PC-9 (cell line): ENCODE measurements at regions not wholly inside any gene's neighbourhood (a gene's known extent, or its start where the extent isn't known, plus 50 kb on each side); places are given as distances from the start of the nearest gene placed in this dataset.
A peak's percentile ranks its signal among the peaks of the same experiment; 100 is the strongest.

Experiments
- BruUV-seq: library from RNA; stranded (reverse); fragments of 400-500 nt; replicated peaks from 2 replicates; lab custom pipeline; 2021; lab: Mats Ljungman, UMichigan
- CTCF ChIA-PET: fragments of 300-600 bp; sonication (Branson Sonifier 250); formaldehyde crosslinking; loops from one replicate; lab custom pipeline; 2022; ENCODE audit warnings: antibody characterized with exemption; lab: Charles Lee
- POLR2A ChIA-PET: fragments of 300-600 bp; sonication (Branson Sonifier 250); formaldehyde crosslinking; loops from one replicate; lab custom pipeline; 2022; ENCODE audit warnings: antibody characterized with exemption; ENCODE audit not compliant: unreplicated experiment; lab: Charles Lee
- DNase-seq, 2 experiments: peaks; one replicate each; pipeline versions ENCODE4 v3.0.0 to v3.0.0-alpha.2; 2015 to 2022; ENCODE audit warnings: mixed read lengths in 1 of 2
- H2AFZ ChIP-seq: fragments of 200-600 bp; sonication (generic); 2 replicates; pipeline ENCODE4 v1.8.1; 2017; ENCODE audit warnings: antibody characterized with exemption
- H3F3A ChIP-seq: fragments of 200-600 bp; sonication (generic); 2 replicates; pipeline ENCODE4 v1.8.1; 2017; ENCODE audit warnings: antibody characterized with exemption, mild to moderate bottlenecking, low read depth; ENCODE audit not compliant: insufficient read depth
- H3K27ac ChIP-seq: fragments of 200-600 bp; sonication (generic); 2 replicates; pipeline ENCODE4 v1.6.1; 2016; ENCODE audit warnings: mixed run types
- H3K27me3 ChIP-seq: fragments of 200-600 bp; sonication (generic); 2 replicates; pipeline ENCODE4 v1.6.1; 2016; ENCODE audit warnings: low read depth, mixed run types; ENCODE audit not compliant: insufficient read depth
- H3K36me3 ChIP-seq: fragments of 200-600 bp; sonication (generic); 2 replicates; pipeline ENCODE4 v1.6.1; 2016; ENCODE audit warnings: low read depth, mixed run types
- H3K4me1 ChIP-seq: fragments of 200-600 bp; sonication (generic); replicated peaks from 2 replicates; pipeline ENCODE4 v1.6.1; 2016; ENCODE audit warnings: mixed run types; ENCODE audit not compliant: insufficient read depth
- H3K4me2 ChIP-seq: fragments of 200-600 bp; sonication (generic); 2 replicates; pipeline ENCODE4 v1.6.1; 2017; ENCODE audit warnings: mixed run types
- H3K4me3 ChIP-seq: fragments of 200-600 bp; sonication (generic); 2 replicates; pipeline ENCODE4 v1.6.1; 2016; ENCODE audit warnings: mixed run types
- H3K79me2 ChIP-seq: fragments of 200-600 bp; sonication (generic); 2 replicates; pipeline ENCODE4 v1.6.1; 2017; ENCODE audit warnings: low read depth, mixed run types
- H3K9me2 ChIP-seq: fragments of 200-600 bp; sonication (generic); 2 replicates; pipeline ENCODE4 v1.8.1; 2017; ENCODE audit warnings: mild to moderate bottlenecking; ENCODE audit not compliant: insufficient read depth
- H3K9me3 ChIP-seq: fragments of 200-600 bp; sonication (generic); 2 replicates; pipeline ENCODE4 v1.8.1; 2016; ENCODE audit warnings: low read depth; ENCODE audit not compliant: insufficient read depth
- H4K20me1 ChIP-seq: fragments of 200-600 bp; sonication (generic); 2 replicates; pipeline ENCODE4 v1.8.1; 2017; ENCODE audit not compliant: insufficient read depth
- EZH2 ChIP-seq: fragments of 200-600 bp; sonication (generic); IDR thresholded peaks from 2 replicates; pipeline ENCODE4 v1.8.0; 2017; ENCODE audit warnings: antibody characterized with exemption, low read depth
- intact Hi-C: fragments of 100-400 bp; cut with micrococcal nuclease; formaldehyde crosslinking; loops from one replicate; pipeline ENCODE4 v1.10.0; 2022; ENCODE audit not compliant: unreplicated experiment
- TF ChIP-seq, protein P1 (sequence below): fragments of 200-600 bp; sonication (generic); conservative IDR thresholded peaks from 2 replicates; pipeline ENCODE4 v1.6.1; 2017; ENCODE audit warnings: mixed run types, antibody characterized with exemption, mild to moderate bottlenecking, moderate library complexity

DNA sequence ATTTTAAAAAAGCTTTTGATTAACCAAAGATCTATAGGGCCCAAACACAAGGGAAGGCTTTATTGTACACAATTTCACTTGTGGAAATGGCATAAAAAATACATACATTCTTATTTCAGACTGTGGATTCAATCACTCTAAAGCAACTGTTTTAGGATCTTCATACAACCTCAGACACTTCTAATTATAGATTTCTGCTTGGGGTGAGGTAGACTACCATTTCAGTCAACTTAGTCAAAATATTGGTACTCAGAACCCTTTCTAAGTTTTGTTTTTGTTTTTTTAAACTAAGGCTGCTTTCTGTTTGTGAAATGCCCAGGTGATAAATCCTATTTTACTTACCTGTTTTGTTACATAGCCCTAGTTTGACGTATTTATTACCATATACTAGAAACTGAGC, 284.5 kb upstream of the RASA1 start:
- no TSS peak for BruUV-seq

DNA sequence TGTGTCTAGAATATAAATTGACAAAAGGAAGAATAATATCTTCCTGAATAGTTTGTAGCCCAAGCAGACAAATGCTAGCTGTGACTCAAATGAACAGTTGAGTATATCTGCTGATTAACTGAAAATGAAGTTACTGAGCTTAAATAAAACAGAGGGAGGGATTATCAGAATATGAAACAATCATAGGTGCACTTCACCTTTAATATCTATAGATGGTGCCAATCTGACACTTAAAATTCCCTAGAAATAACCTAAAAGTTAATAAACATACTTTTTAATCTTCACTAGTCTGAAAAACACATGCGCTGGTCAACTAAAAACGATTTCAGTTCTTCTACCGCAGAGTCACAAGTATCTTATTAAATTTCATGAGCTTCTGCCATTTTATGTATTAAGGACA, 280.8 kb upstream of the RASA1 start:
- no peak overlapping the region for H3K4me3 ChIP-seq
- ChIA-PET POLR2A (no interaction called here), CTCF (interaction anchor here (0.6 to 0.8 kb wide), 3 partner anchors 22 to 413 kb away, joined by 3 to 4 read pairs (median 3); no protein-coding TSS in a partner anchor)
- H3K27me3 ChIP-seq, result no peaks in the 10 kb centered on the region
- H3K4me2 ChIP-seq, result no peak overlapping the region
- H3K4me1 ChIP-seq, result no peaks in the 10 kb centered on the region
- no peak for DNase-seq
- no peaks in the 10 kb centered on the region for H3K9me3 ChIP-seq
- H3K27ac ChIP-seq, result no peak overlapping the region
- H3K79me2 ChIP-seq, result no peaks in the 10 kb centered on the region
- H3F3A ChIP-seq, result no peaks in the 10 kb centered on the region
- no peaks in the 10 kb centered on the region for H3K9me2 ChIP-seq
- no TSS peak for BruUV-seq
- no peak overlapping the region for H2AFZ ChIP-seq
- TF ChIP-seq, protein P1, sequence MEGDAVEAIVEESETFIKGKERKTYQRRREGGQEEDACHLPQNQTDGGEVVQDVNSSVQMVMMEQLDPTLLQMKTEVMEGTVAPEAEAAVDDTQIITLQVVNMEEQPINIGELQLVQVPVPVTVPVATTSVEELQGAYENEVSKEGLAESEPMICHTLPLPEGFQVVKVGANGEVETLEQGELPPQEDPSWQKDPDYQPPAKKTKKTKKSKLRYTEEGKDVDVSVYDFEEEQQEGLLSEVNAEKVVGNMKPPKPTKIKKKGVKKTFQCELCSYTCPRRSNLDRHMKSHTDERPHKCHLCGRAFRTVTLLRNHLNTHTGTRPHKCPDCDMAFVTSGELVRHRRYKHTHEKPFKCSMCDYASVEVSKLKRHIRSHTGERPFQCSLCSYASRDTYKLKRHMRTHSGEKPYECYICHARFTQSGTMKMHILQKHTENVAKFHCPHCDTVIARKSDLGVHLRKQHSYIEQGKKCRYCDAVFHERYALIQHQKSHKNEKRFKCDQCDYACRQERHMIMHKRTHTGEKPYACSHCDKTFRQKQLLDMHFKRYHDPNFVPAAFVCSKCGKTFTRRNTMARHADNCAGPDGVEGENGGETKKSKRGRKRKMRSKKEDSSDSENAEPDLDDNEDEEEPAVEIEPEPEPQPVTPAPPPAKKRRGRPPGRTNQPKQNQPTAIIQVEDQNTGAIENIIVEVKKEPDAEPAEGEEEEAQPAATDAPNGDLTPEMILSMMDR, result peak; percentile 39; the same call in 1 of the 2 replicates
- TF ChIP-seq EZH2, result no peak
- intact Hi-C loops, result loop anchor here (1.0 kb wide), 1 partner anchor 413 kb away; no protein-coding TSS in a partner anchor
- H4K20me1 ChIP-seq, result no peaks in the 10 kb centered on the region
- H3K36me3 ChIP-seq, result no peaks in the 10 kb centered on the region

More for the DNA sequence above, 284.5 kb upstream of the RASA1 start:
- no peaks in the 10 kb centered on the region for H3K4me1 ChIP-seq
- no peaks in the 10 kb centered on the region for H4K20me1 ChIP-seq
- no peaks in the 10 kb centered on the region for H3K27me3 ChIP-seq
- ChIA-PET POLR2A (no interaction called here), CTCF (no interaction called here)
- H3K9me3 ChIP-seq, result no peaks in the 10 kb centered on the region
- no peaks in the 10 kb centered on the region for H3K9me2 ChIP-seq
- no peak for DNase-seq
- no peak overlapping the region for H3K4me3 ChIP-seq
- H3K4me2 ChIP-seq, result no peak overlapping the region
- no peaks in the 10 kb centered on the region for H3K36me3 ChIP-seq
- no peaks in the 10 kb centered on the region for H3K79me2 ChIP-seq
- intact Hi-C loops, result no loop called here
- TF ChIP-seq EZH2, result no peak
- TF ChIP-seq, protein P1, result no peak
- H3F3A ChIP-seq, result no peaks in the 10 kb centered on the region
- no peak overlapping the region for H2AFZ ChIP-seq
- no peak overlapping the region for H3K27ac ChIP-seq

DNA sequence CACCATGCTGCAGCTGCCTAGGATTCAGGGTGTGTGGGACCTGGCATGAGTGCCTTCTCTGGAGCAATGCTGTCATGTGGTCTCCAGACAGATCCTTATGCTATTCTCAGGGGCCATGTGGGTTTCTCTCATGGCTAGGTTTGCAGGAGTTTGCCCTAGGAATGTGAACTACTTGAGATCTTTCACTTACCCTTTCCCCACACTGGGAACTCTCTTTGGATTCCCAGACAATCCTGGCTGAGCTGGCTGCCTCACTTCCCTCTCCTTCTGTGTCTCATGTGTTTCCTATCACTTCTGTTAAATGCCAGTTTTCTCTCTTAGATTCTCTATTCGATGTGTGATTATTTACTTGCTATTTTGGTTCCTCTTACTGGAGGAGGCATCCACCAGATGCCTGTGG, 270.2 kb upstream of the RASA1 start:
- H3K4me1 ChIP-seq, result no peaks in the 10 kb centered on the region
- no peak for DNase-seq
- H4K20me1 ChIP-seq, result no peaks in the 10 kb centered on the region
- no peak overlapping the region for H3K27ac ChIP-seq
- H3K36me3 ChIP-seq, result no peaks in the 10 kb centered on the region
- H3F3A ChIP-seq, result no peaks in the 10 kb centered on the region
- intact Hi-C loops, result no loop called here
- no peak overlapping the region for H2AFZ ChIP-seq
- no peak overlapping the region for H3K4me3 ChIP-seq
- H3K79me2 ChIP-seq, result no peaks in the 10 kb centered on the region
- H3K4me2 ChIP-seq, result no peak overlapping the region
- H3K9me2 ChIP-seq, result no peaks in the 10 kb centered on the region
- no peaks in the 10 kb centered on the region for H3K9me3 ChIP-seq
- TF ChIP-seq EZH2, result no peak
- TF ChIP-seq, protein P1, result no peak
- ChIA-PET POLR2A (no interaction called here), CTCF (no interaction called here)
- BruUV-seq, result no TSS peak
- H3K27me3 ChIP-seq, result no peaks in the 10 kb centered on the region
